ENCODE measurements at regions not wholly inside any gene's neighbourhood (a gene's known extent, or its start where the extent isn't known, plus 50 kb on each side); places are given as distances from the start of the nearest gene placed in this dataset.
"Not testable (repeated sequence)": the region's sequence is repeated elsewhere in the genome, so short reads cannot be mapped to it uniquely, and the experiment has no call there.

DNA sequence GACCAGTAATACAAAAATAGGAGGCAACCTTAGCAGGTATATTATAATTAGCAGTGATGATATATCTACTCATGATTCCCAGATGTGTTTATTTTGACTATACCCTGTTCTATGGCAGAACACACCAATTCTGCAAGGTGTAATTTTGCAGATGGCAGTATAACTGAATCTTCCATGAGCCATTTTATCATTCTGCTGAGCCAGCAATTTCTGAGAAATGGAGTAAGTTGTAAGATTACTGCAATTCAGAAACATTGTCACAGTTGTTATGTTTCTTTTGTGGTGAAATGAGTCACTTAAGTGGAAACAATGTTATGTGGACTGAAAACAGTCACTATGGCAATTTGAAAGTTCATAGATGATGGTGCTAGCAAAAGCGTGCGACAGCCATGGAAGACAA, 63.7 kb upstream of the RIMS1 start:
- peaks cover 14% of the 10 kb centered on the region for H3K9me3 Mint-ChIP-seq
- no peaks in the 10 kb centered on the region for H3K36me3 ChIP-seq (ENCODE audit: control insufficient read depth, insufficient read depth, low read length)
- H3K36me3 Mint-ChIP-seq (ENCODE audit: low read depth) = no peaks in the 10 kb centered on the region
- no peak overlapping the region for H3K4me3 Mint-ChIP-seq
- no peak overlapping the region for H3K27ac Mint-ChIP-seq
- no peak for DNase-seq
- H3K27me3 Mint-ChIP-seq (ENCODE audit: insufficient read depth) = peaks cover 15% of the 10 kb centered on the region
- no peak overlapping the region for H3K9ac ChIP-seq (ENCODE audit: extremely low read depth, low read length, poor library complexity, severe bottlenecking)
- WGBS, 2 experiments (ENCODE audit: insufficient coverage in 1 of 2, insufficient read length in 1 of 2) = 96 to 100% methylated on average over 2 of the region's 2 CpGs
- TF ChIP-seq, protein P1, sequence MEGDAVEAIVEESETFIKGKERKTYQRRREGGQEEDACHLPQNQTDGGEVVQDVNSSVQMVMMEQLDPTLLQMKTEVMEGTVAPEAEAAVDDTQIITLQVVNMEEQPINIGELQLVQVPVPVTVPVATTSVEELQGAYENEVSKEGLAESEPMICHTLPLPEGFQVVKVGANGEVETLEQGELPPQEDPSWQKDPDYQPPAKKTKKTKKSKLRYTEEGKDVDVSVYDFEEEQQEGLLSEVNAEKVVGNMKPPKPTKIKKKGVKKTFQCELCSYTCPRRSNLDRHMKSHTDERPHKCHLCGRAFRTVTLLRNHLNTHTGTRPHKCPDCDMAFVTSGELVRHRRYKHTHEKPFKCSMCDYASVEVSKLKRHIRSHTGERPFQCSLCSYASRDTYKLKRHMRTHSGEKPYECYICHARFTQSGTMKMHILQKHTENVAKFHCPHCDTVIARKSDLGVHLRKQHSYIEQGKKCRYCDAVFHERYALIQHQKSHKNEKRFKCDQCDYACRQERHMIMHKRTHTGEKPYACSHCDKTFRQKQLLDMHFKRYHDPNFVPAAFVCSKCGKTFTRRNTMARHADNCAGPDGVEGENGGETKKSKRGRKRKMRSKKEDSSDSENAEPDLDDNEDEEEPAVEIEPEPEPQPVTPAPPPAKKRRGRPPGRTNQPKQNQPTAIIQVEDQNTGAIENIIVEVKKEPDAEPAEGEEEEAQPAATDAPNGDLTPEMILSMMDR (conservative IDR thresholded peaks at IDR 0.05) = no peak
- H3K4me3 ChIP-seq (ENCODE audit: low read length) = no peak overlapping the region
- H3K27ac ChIP-seq (ENCODE audit: low read depth, low read length) = no peak overlapping the region
- no peaks in the 10 kb centered on the region for H3K9me3 ChIP-seq (ENCODE audit: control insufficient read depth, low read length)
- H3K4me1 Mint-ChIP-seq = no peaks in the 10 kb centered on the region
- no peaks in the 10 kb centered on the region for H3K27me3 ChIP-seq (ENCODE audit: control insufficient read depth, insufficient read depth, low read length, poor library complexity, severe bottlenecking)
- no peaks in the 10 kb centered on the region for H3K4me1 ChIP-seq (ENCODE audit: control insufficient read depth, insufficient read depth, low read length)

DNA sequence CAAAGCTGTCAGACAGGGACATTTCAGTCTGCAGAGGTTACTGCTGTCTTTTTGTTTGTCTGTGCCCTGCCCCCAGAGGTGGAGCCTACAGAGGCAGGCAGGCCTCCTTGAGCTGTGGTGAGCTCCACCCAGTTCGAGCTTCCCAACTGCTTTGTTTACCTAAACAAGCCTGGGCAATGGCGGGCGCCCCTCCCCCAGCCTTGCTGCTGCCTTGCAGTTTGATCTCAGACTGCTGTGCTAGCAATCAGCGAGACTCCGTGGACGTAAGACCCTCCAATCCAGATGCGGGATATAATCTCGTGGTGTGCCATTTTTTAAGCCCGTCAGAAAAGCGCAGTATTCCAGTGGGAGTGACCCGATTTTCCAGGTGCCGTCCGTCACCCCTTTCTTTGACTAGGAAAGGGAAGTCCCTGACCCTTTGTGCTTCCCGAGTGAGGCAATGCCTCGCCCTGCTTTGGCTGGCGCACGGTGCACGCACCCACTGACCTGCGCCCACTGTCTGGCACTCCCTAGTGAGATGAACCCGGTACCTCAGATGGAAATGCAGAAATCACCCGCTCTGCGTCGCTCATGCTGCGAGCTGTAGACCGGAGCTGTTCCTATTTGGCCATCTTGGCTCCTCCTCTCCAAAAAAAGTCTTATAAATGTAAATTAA, 54.1 kb upstream of the RIMS1 start:
- peaks cover 22% of the 10 kb centered on the region for H3K9me3 Mint-ChIP-seq
- not testable (repeated sequence) for H3K4me1 ChIP-seq (ENCODE audit: control insufficient read depth, insufficient read depth, low read length); DNase-seq; H3K27ac ChIP-seq (ENCODE audit: low read depth, low read length); H3K27me3 Mint-ChIP-seq (ENCODE audit: insufficient read depth); H3K9me3 ChIP-seq (ENCODE audit: control insufficient read depth, low read length); H3K27me3 ChIP-seq (ENCODE audit: control insufficient read depth, insufficient read depth, low read length, poor library complexity, severe bottlenecking); H3K4me3 Mint-ChIP-seq; H3K4me1 Mint-ChIP-seq; H3K4me3 ChIP-seq (ENCODE audit: low read length); H3K9ac ChIP-seq (ENCODE audit: extremely low read depth, low read length, poor library complexity, severe bottlenecking); H3K36me3 Mint-ChIP-seq (ENCODE audit: low read depth); H3K27ac Mint-ChIP-seq; H3K36me3 ChIP-seq (ENCODE audit: control insufficient read depth, insufficient read depth, low read length)
- WGBS, 2 experiments (ENCODE audit: insufficient coverage in 1 of 2, insufficient read length in 1 of 2) = 83 to 91% methylated on average over 8 to 25 of the region's 25 CpGs

Small RNA genes in the stretch of these regions (microRNA-seq; reads per million reads assigned to microRNA genes)
- gene MIR30A (ENCODE audit: borderline microRNAs expressed) (171 reads per million, percentile 81 among the genes with 10 or more reads in this experiment), gene MIR30C2 (ENCODE audit: borderline microRNAs expressed) (0.89 reads per million)
